GM12872 (cell line): ENCODE measurements at regions not wholly inside any gene's neighbourhood (a gene's known extent, or its start where the extent isn't known, plus 50 kb on each side); places are given as distances from the start of the nearest gene placed in this dataset.

Source experiments
- TF ChIP-seq, protein P1 (sequence below): IDR thresholded peaks from 3 replicates; pipeline ENCODE4 v1.5.1; 2011; ENCODE audit warnings: low read depth, mild to moderate bottlenecking, low read length, moderate library complexity; ENCODE audit not compliant: insufficient read depth

DNA sequence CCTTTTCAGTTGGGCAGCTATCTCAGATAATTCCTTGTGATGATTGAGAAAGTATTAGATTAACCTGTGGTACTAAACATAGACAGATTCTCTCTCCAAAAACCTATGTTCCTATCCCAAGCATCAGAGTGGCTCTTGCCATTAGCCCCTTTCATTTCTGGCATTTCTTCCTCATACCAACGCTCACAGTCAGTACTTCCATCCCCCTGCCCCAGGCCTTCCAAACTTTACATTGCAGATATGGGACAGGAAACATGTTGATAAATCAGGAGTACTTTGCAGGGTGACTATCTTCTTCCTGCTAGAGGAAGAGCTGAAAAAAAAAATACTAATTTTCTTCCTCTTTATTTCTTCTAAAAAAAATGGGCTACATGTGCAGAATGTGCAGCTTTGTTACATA lies 442.6 kb upstream of the RGMB start:
- TF ChIP-seq, protein P1, sequence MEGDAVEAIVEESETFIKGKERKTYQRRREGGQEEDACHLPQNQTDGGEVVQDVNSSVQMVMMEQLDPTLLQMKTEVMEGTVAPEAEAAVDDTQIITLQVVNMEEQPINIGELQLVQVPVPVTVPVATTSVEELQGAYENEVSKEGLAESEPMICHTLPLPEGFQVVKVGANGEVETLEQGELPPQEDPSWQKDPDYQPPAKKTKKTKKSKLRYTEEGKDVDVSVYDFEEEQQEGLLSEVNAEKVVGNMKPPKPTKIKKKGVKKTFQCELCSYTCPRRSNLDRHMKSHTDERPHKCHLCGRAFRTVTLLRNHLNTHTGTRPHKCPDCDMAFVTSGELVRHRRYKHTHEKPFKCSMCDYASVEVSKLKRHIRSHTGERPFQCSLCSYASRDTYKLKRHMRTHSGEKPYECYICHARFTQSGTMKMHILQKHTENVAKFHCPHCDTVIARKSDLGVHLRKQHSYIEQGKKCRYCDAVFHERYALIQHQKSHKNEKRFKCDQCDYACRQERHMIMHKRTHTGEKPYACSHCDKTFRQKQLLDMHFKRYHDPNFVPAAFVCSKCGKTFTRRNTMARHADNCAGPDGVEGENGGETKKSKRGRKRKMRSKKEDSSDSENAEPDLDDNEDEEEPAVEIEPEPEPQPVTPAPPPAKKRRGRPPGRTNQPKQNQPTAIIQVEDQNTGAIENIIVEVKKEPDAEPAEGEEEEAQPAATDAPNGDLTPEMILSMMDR: no peak

DNA sequence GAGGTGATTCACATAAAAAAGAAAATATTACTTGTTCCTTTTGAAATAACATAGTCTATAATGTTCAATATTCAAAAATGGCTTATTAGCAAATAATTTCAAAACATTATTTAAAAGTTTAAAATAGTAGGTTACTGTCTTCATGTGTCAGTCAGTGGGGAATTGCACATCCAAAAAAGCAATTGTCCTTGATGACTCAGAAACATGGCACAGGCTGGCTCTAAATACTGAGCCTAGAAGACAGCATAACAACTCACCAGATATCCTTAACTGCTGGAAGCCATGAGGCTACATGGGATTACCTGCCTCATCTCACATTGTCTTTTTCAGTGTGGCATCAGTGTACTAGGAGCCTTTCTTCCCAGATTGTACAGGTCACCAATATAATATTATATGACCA lies 439.5 kb upstream of the RGMB start:
- TF ChIP-seq, protein P1: no peak

DNA sequence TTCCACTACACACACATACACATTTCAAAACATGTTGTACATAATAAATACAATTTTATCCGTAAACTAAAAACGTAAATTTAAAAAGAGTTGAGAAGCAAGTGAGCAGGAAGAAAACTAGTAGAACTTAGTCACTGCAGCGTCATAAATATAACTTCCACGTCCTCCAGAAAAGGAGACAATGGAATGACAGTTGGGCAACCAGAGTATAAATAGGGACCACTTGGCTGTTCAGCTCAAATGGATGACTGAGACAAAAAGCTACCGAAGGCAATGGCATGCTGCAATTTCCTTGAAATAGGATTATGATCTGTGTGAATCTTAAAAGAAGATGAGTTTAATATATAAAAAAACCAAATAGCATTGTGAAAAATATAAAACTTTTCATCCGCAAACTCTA lies 438.5 kb upstream of the RGMB start:
- TF ChIP-seq, protein P1: no peak

DNA sequence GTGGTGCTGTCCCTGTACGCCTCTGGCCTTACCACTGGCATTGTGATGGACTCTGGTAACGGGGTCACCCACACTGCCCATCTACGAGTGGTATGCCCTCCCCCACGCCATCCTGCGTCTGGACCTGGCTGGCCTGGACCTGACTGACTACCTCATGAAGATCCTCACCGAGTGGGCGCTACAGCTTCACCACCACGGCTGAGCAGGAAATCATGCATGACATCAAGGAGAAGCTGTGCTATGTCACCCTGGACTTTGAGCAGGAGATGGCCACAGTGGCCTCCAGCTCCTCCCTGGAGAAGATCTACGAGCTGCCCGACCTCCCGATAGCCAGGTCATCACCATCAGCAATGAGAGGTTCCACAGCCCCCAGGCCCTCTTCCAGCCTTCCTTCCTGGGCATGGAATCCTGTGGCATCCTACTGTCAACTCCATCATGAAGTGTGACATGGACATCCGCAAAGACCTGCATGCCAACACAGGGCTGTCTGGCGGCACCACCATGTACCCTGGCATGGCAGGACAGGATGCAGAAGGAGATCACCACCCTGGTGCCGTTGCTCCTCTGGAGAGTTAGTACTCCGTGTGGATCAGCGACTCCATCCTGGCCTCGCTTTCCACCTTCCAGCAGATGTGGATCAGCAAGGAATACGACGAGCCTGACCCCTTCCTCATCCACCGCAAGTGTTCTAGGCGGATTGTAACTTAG lies 434.2 kb upstream of the RGMB start:
- TF ChIP-seq, protein P1: no peak

DNA sequence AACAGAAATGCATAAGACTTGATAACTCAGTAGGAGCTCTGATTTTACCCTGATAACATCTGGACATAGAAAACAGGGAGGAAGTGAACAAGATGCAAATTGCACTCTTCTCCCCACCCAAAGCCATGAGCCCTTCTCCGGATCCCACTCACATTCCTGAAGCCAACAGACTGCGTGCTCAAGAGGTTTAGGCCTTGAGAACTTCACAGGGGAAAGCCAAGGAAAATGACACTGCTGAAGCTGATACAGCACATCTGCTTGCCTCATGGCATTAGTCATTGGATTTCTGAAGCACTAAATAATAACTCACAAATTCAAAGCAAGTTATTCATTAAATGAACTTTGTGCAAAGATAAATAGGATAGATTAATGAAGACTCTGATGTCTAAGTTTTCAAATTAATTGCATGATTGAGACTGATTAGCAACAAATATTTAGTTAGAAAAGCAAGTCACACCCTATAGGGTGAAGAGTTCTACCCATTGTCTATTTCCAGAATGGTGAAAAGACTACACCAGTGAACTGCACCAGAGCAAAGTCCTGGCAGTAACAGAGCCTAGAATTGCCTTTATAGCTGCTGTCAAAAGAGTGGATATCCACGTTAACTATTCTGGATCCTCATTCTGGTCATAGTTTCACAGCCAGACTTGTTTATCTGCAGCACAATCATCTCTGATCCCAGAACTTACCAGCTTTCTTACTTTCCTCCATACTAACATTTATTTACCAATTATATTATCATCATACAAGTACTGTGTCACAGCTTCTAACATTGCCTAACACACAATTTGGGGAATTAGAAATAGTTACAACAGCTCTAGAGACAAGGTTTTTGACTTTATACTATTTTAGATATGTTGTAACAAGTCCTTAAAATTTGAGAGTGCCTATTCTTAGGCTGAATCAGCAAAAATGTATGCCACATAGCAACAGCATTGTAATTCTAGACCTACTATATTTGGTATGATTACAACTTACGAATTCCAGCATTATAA lies 432.1 kb upstream of the RGMB start:
- TF ChIP-seq, protein P1: no peak

DNA sequence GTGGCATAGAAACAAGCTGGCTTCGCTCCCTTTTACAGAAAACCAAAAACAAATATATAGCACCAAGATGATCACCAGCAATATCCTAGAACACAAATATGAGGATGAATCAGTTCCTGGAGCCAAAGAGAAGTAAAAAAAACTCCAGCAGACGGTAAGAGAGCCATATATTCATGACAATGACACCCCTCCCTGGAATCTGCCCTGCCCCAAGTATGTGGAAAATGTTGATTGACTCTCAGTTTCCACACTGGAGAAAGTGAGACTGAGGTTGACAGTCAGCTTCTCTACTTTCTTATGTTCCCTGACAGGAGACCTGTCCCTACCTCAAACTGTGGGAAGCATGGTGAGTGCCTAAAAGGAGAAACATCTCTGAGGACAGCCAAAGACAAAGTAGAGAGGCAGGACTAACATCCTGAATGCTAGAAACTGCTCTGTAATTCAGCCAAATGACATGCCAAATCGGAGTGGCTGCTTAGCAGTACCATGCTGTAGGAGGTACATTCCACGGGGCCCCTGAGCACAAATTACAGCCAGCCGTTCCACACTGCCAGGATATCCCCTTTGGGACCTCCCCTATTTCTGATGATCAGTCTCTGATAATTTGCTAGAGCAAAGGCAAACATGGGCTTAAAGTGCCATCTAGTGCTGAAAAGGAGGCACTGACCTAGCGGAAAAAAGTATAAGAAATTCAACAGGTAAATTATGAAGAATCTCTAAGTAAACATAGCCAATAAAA lies 424.0 kb upstream of the RGMB start:
- TF ChIP-seq, protein P1: peak; percentile 37; the same call in 2 of the 3 replicates

DNA sequence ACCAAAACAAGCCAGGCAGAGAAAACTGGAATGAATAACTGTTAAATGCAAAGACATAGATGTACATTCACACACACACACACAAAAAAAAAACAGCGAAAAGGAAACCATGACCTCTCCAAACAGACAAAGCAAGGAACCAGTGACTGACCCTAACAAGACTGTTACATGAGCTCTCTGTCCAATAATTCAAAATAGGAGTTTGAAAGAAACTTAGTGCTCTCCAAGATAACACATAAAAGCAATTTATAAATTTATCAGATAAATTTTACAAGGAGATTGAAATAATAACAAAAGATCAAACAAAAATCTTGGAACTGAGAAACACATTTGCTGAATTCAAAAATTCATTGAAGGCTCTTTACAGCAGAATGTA lies 423.5 kb upstream of the RGMB start:
- TF ChIP-seq, protein P1: no peak
